Endodermal cell (in vitro differentiated cells): ENCODE measurements at regions not wholly inside any gene's neighbourhood (a gene's known extent, or its start where the extent isn't known, plus 50 kb on each side); places are given as distances from the start of the nearest gene placed in this dataset.

Source experiments
- DNase-seq: peaks from one replicate; pipeline ENCODE4 v3.0.0-alpha.2; 2017
- H3K27ac ChIP-seq: 2 replicates; pipeline ENCODE4 v1.5.1; 2013; ENCODE audit warnings: mild to moderate bottlenecking, low read depth, low read length, moderate library complexity
- H3K27me3 ChIP-seq: 2 replicates; pipeline ENCODE4 v1.6.1; 2013; ENCODE audit warnings: mild to moderate bottlenecking, low read length, moderate library complexity; ENCODE audit not compliant: insufficient read depth, control insufficient read depth, poor library complexity, severe bottlenecking
- H3K36me3 ChIP-seq: 2 replicates; pipeline ENCODE4 v1.7.0; 2013; ENCODE audit warnings: mild to moderate bottlenecking, low read length, moderate library complexity; ENCODE audit not compliant: control insufficient read depth, insufficient read depth
- H3K4me1 ChIP-seq: one replicate; pipeline ENCODE4 v1.7.0; 2013; ENCODE audit warnings: low read length; ENCODE audit not compliant: control insufficient read depth, insufficient read depth
- H3K4me3 ChIP-seq: 2 replicates; pipeline ENCODE4 v1.5.1; 2013; ENCODE audit warnings: mild to moderate bottlenecking, low read length, moderate library complexity
- H3K9ac ChIP-seq: 2 replicates; pipeline ENCODE4 v1.6.1; 2013; ENCODE audit warnings: mild to moderate bottlenecking, low read length, moderate library complexity; ENCODE audit not compliant: poor library complexity, severe bottlenecking; ENCODE audit errors: extremely low read depth
- H3K9me3 ChIP-seq: 2 replicates; pipeline ENCODE4 v1.6.1; 2013; ENCODE audit warnings: mild to moderate bottlenecking, low read length, moderate library complexity; ENCODE audit not compliant: control insufficient read depth
- H3K27ac Mint-ChIP-seq: 2 replicates; pipeline ENCODE4 v1.8.0; 2020; ENCODE audit warnings: mixed read lengths
- H3K27me3 Mint-ChIP-seq: 2 replicates; pipeline ENCODE4 v1.8.0; 2021; ENCODE audit warnings: mild to moderate bottlenecking, mixed read lengths; ENCODE audit not compliant: insufficient read depth
- H3K36me3 Mint-ChIP-seq: 2 replicates; pipeline ENCODE4 v1.8.0; 2020; ENCODE audit warnings: low read depth, mixed read lengths
- H3K4me1 Mint-ChIP-seq: 2 replicates; pipeline ENCODE4 v1.8.0; 2020; ENCODE audit warnings: mixed read lengths
- H3K4me3 Mint-ChIP-seq: 2 replicates; pipeline ENCODE4 v1.8.0; 2020; ENCODE audit warnings: mild to moderate bottlenecking, moderate library complexity, mixed read lengths
- H3K9me3 Mint-ChIP-seq: 2 replicates; pipeline ENCODE4 v1.8.0; 2020; ENCODE audit warnings: mild to moderate bottlenecking, mixed read lengths
- CTCF ChIP-seq: fragments of 200-600 bp; sonication (generic); conservative IDR thresholded peaks from 2 replicates; pipeline ENCODE4 v1.5.0; 2021; ENCODE audit warnings: antibody characterized with exemption, mild to moderate bottlenecking
- WGBS, 2 experiments: methylation state at CpG; one replicate each; pipeline versions ENCODE4 v1.1.5 to v1.1.7; 2013; ENCODE audit warnings: missing lambda C conversion rate in 2 of 2, mixed read lengths in 1 of 2; ENCODE audit not compliant: insufficient coverage in 1 of 2, insufficient read length in 1 of 2; 5-methylcytosine and 5-hydroxymethylcytosine counted together

GRCh38 chr12:65734226-65734625 is 90.1 kb upstream of the HMGA2 start:
- Mint-ChIP-seq H3K9me3 (no peaks in the 10 kb centered on the region), H3K27ac (no peak overlapping the region), H3K4me1 (peaks cover 15% of the 10 kb centered on the region), H3K4me3 (no peak overlapping the region), H3K36me3 (no peaks in the 10 kb centered on the region), H3K27me3 (peaks cover 43% of the 10 kb centered on the region)
- no peaks in the 10 kb centered on the region for H3K9me3 ChIP-seq
- no peak overlapping the region for H3K27ac ChIP-seq
- DNase-seq = peak; percentile 20
- H3K4me3 ChIP-seq = no peak overlapping the region
- no peak for TF ChIP-seq CTCF
- H3K27me3 ChIP-seq = no peaks in the 10 kb centered on the region
- no peak overlapping the region for H3K9ac ChIP-seq
- no peaks in the 10 kb centered on the region for H3K36me3 ChIP-seq
- no peaks in the 10 kb centered on the region for H3K4me1 ChIP-seq
- WGBS, 2 experiments = 94 to 96% methylated on average over 2 of the region's 2 CpGs

DNA sequence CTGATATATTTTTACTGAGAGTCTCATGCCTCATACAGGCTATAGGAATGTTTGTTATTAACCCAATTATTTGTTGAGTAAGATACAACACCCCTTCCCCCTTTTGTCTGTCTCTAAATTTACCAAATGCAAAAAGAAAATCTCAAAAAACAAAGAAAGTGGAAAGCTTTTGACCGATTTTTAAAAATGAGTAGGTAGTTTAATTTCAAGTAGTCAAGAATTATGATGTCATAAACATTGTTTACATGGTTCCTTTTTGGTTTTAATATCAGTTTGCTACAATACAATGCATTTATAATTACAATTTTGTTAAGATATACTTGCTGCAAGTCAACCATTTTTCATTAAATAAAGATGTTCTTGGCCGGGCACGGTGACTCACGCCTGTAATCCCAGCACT is 84.7 kb upstream of the HMGA2 start:
- no peaks in the 10 kb centered on the region for H3K36me3 ChIP-seq
- H3K27ac Mint-ChIP-seq = no peak overlapping the region
- H3K27me3 Mint-ChIP-seq = peaks cover 22% of the 10 kb centered on the region
- no peaks in the 10 kb centered on the region for H3K36me3 Mint-ChIP-seq
- no peaks in the 10 kb centered on the region for H3K27me3 ChIP-seq
- no peak overlapping the region for H3K27ac ChIP-seq
- TF ChIP-seq CTCF = no peak
- no peak overlapping the region for H3K4me3 ChIP-seq
- peaks cover 3% of the 10 kb centered on the region for H3K4me1 ChIP-seq
- no peaks in the 10 kb centered on the region for H3K9me3 Mint-ChIP-seq
- peaks cover 25% of the 10 kb centered on the region for H3K4me1 Mint-ChIP-seq
- whole genome bisulfite sequencing, 2 experiments = 91% methylated on average over 4 of the region's 4 CpGs; no CpG with 5 or more reads in 1 of the 2 experiments
- H3K4me3 Mint-ChIP-seq = no peak overlapping the region
- H3K9ac ChIP-seq = no peak overlapping the region
- DNase-seq = no peak
- H3K9me3 ChIP-seq = peaks cover 6% of the 10 kb centered on the region

DNA sequence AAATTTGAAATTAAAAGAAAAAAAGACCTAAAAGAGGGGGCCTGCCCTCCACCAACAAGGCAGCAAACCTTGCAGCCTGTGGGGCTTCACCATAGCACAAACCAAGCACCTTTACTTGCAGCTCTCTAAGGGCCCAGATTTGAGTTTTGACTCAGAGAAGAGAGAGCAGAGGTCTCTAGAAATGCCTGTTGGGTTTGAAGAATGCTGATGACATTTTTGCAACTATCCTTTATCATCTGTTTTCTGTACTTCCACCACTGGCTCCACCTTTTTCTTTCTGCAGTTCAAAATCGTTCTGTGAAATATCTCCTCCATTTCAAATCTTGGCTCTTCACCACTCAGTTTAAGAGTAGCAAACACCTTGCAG is 83.8 kb upstream of the HMGA2 start:
- WGBS, 2 experiments = 38 to 65% methylated on average over 1 of the region's 1 CpG
- H3K27ac Mint-ChIP-seq = peak overlapping the region; percentile 86

More for the DNA sequence above, 83.8 kb upstream of the HMGA2 start:
- no peak for DNase-seq
- H3K27ac ChIP-seq = peak overlapping the region; percentile 89
- peaks cover 3% of the 10 kb centered on the region for H3K4me1 ChIP-seq
- H3K27me3 ChIP-seq = no peaks in the 10 kb centered on the region
- peaks cover 25% of the 10 kb centered on the region for H3K27me3 Mint-ChIP-seq
- no peaks in the 10 kb centered on the region for H3K36me3 ChIP-seq
- H3K4me3 ChIP-seq = peak overlapping the region; percentile 84
- no peak for TF ChIP-seq CTCF
- H3K9ac ChIP-seq = peak overlapping the region; percentile 45
- peaks cover 25% of the 10 kb centered on the region for H3K4me1 Mint-ChIP-seq
- peaks cover 8% of the 10 kb centered on the region for H3K9me3 Mint-ChIP-seq
- H3K9me3 ChIP-seq = peaks cover 11% of the 10 kb centered on the region
- peak overlapping the region; percentile 77 for H3K4me3 Mint-ChIP-seq
- H3K36me3 Mint-ChIP-seq = no peaks in the 10 kb centered on the region
